ENCODE measurements at regions not wholly inside any gene's neighbourhood (a gene's known extent, or its start where the extent isn't known, plus 50 kb on each side); places are given as distances from the start of the nearest gene placed in this dataset.

DNA sequence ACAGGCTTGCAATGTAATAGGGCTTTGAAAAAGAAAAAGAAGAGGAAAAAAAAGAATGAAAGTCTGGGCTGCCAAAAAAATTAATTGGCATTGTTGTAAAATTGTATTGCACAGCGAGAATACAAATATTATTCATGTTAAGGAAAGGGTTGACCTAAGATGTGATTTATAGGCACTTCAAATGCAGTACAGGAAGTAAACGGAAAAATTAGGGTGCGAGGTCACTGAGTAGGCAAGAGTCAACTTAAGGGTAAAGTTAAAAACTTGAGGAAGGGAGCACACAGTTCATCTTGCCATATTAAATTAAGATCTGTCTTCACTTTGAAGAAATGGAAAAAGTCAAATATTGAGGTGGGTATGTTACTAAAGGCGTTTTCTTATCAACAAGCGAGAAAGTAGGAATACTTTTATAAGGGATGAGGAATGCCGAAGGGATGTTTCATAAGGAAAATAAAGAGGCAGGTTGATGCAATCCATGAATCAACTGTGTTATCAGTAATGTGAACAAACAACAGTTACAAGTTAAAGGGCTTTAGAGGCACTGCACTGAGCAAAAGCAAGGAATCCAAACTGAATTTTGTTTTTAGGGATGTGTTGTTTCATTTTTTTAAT, 123.0 kb downstream of the WT1 start:
- Histone ChIP-seq H3K27ac (peak overlapping the region; percentile 78 to 83), H3K4me3 (peak overlapping the region in 1 of 2 donors; percentile 16), H3K36me3 (no peaks in the 10 kb centered on the region), H3K4me1 (no peaks in the 10 kb centered on the region), H3K9me3 (no peaks in the 10 kb centered on the region), H3K27me3 (no peaks in the 10 kb centered on the region)
- intact Hi-C loops (cut with DNase I; ENCODE audit: low total_unique reads), result loop anchor here (10.0 kb wide), 1 partner anchor 122 kb away; the partner anchor contains the start of gene WT1
- TF ChIP-seq, protein P1, sequence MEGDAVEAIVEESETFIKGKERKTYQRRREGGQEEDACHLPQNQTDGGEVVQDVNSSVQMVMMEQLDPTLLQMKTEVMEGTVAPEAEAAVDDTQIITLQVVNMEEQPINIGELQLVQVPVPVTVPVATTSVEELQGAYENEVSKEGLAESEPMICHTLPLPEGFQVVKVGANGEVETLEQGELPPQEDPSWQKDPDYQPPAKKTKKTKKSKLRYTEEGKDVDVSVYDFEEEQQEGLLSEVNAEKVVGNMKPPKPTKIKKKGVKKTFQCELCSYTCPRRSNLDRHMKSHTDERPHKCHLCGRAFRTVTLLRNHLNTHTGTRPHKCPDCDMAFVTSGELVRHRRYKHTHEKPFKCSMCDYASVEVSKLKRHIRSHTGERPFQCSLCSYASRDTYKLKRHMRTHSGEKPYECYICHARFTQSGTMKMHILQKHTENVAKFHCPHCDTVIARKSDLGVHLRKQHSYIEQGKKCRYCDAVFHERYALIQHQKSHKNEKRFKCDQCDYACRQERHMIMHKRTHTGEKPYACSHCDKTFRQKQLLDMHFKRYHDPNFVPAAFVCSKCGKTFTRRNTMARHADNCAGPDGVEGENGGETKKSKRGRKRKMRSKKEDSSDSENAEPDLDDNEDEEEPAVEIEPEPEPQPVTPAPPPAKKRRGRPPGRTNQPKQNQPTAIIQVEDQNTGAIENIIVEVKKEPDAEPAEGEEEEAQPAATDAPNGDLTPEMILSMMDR (IDR thresholded peaks at IDR 0.05), result no peak
- no peak for TF ChIP-seq POLR2A (IDR thresholded peaks at IDR 0.05)
- no peak for DNase-seq

DNA sequence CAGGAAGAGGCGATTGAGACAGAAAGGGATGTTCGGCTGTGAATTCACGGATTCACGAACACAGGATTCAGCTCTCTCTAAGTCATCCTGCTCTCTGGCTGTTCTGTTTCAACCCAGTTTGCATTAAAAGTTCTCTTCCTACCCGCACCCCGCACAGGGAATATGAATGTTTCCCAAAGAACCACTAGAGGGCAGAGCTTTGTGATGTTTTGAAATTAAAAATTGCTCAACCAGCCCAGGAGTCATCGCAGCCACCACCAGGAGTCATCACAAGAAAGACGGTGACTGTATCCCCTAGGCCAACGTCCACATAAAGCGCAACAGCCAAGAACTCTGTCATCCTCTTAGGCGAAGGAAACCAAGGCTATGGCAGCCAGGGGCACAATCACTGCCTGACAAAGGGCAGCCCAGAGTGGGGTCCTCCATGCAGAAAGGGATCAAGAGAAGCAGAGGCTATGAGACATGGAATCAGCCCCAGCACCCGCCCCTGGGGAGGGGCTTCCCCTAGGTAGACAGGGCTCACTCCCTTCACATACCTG, 122.4 kb downstream of the WT1 start:
- no peaks in the 10 kb centered on the region for H3K4me1 ChIP-seq
- H3K4me3 ChIP-seq, result peak overlapping the region in 1 of 2 donors; percentile 16
- intact Hi-C loops (cut with DNase I; ENCODE audit: low total_unique reads), result loop anchor here (10.0 kb wide), 1 partner anchor 122 kb away; the partner anchor contains the start of gene WT1
- H3K27me3 ChIP-seq, result no peaks in the 10 kb centered on the region
- H3K36me3 ChIP-seq, result no peaks in the 10 kb centered on the region
- H3K27ac ChIP-seq, result peak overlapping the region; percentile 78 to 83
- peak; percentile 54 to 70 for DNase-seq
- TF ChIP-seq POLR2A (IDR thresholded peaks at IDR 0.05), result no peak
- TF ChIP-seq, protein P1 (IDR thresholded peaks at IDR 0.05), result peak; percentile 55 to 72 (median 68)
- H3K9me3 ChIP-seq, result no peaks in the 10 kb centered on the region

DNA sequence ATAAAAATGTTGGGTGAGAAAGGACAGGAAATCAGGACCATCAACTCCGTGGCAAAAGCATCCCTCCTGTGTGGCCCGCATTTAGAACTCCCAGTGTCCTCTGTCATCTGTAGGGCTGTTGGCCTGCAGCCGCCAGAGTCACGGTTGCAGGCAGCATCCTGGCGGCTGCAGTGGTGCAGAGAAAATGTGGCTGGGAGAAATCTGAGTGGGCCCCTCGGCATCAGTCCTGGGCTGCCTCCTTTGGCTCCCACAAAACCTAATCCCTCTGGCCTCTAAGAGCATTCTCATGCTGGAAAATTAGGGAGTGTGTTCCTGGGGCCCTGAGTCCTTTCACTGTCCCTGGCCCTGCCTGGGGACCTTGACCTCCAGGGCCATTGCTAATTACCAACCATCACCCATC, 121.9 kb downstream of the WT1 start:
- no peak for TF ChIP-seq POLR2A (IDR thresholded peaks at IDR 0.05)
- TF ChIP-seq, protein P1 (IDR thresholded peaks at IDR 0.05), result no peak
- no peaks in the 10 kb centered on the region for H3K4me1 ChIP-seq
- no peak overlapping the region for H3K4me3 ChIP-seq
- DNase-seq, result no peak
- H3K27ac ChIP-seq, result peak overlapping the region; percentile 78 to 83
- intact Hi-C loops (cut with DNase I; ENCODE audit: low total_unique reads), result loop anchor here (10.0 kb wide), 1 partner anchor 121 kb away; the partner anchor contains the start of gene WT1
- no peaks in the 10 kb centered on the region for H3K9me3 ChIP-seq
- no peaks in the 10 kb centered on the region for H3K36me3 ChIP-seq
- H3K27me3 ChIP-seq, result no peaks in the 10 kb centered on the region

DNA sequence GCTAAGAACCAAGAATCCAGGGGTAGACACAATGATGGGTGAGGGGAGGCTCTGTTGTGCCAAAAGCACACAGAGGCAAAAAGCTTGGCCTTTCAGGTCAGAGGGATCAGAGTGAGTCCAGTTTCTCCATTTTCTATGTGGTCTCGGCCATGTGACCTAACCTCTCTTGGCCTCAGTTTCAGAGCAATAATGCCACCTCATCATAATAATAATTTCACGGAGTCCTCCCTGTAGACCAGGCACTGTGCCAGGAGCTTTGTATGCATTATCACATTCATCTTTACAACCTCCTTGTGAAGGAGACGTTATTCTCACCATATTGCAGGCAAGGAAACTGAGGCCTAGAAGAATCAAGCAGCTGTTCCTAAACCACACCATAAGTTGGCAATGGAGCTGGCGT, 120.2 kb downstream of the WT1 start:
- Histone ChIP-seq H3K4me1 (no peaks in the 10 kb centered on the region), H3K27ac (no peak overlapping the region), H3K27me3 (no peaks in the 10 kb centered on the region), H3K4me3 (no peak overlapping the region), H3K9me3 (no peaks in the 10 kb centered on the region), H3K36me3 (no peaks in the 10 kb centered on the region)
- intact Hi-C loops (cut with DNase I; ENCODE audit: low total_unique reads), result loop anchor here (10.0 kb wide), 1 partner anchor 120 kb away; the partner anchor contains the start of gene WT1
- TF ChIP-seq POLR2A (IDR thresholded peaks at IDR 0.05), result no peak
- TF ChIP-seq, protein P1 (IDR thresholded peaks at IDR 0.05), result no peak
- no peak for DNase-seq

DNA sequence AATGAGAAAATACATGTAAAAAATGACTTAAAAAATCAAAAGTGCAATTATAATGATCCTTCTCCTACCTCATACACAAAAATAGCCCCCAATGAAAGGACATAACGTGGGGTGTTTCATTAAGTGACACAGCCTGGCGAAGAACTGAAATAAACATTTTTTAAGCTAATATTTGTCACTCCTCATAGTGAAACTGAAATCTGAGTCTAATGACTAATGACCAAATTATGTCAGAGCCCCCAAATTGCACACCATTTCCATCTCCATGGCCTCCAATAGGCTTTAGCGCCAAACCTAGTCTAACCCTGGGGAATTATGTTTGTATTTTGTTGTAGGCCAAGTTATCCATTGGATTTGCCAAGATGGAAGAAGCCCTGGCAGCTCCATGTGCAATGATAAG, 119.1 kb downstream of the WT1 start:
- no peak for TF ChIP-seq POLR2A (IDR thresholded peaks at IDR 0.05)
- TF ChIP-seq, protein P1 (IDR thresholded peaks at IDR 0.05), result no peak
- intact Hi-C loops (cut with DNase I; ENCODE audit: low total_unique reads), result loop anchor here (10.0 kb wide), 1 partner anchor 119 kb away; the partner anchor contains the start of gene WT1

More for the DNA sequence above, 119.1 kb downstream of the WT1 start:
- Histone ChIP-seq H3K27me3 (no peaks in the 10 kb centered on the region), H3K27ac (no peak overlapping the region), H3K4me1 (no peaks in the 10 kb centered on the region), H3K4me3 (no peak overlapping the region), H3K36me3 (no peaks in the 10 kb centered on the region), H3K9me3 (no peaks in the 10 kb centered on the region)
- DNase-seq, result no peak
